Trophoblast cell (in vitro differentiated cells and primary cell): ENCODE measurements at regions not wholly inside any gene's neighbourhood (a gene's known extent, or its start where the extent isn't known, plus 50 kb on each side); places are given as distances from the start of the nearest gene placed in this dataset.

Source experiments
- DNase-seq, 2 donors: peaks; one replicate each; pipeline ENCODE4 v3.0.0-alpha.2; 2016
- H2AFZ ChIP-seq: 2 replicates; pipeline ENCODE4 v1.6.1; 2013; ENCODE audit warnings: low read length, moderate library complexity, mild to moderate bottlenecking; ENCODE audit not compliant: insufficient read depth, poor library complexity
- H2AK5ac ChIP-seq: 2 replicates; pipeline ENCODE4 v1.6.1; 2013; ENCODE audit warnings: mild to moderate bottlenecking, low read length
- H2BK120ac ChIP-seq: 2 replicates; pipeline ENCODE4 v1.6.1; 2013; ENCODE audit warnings: low read length, mild to moderate bottlenecking, moderate library complexity; ENCODE audit not compliant: insufficient read depth, poor library complexity
- H2BK12ac ChIP-seq: 2 replicates; pipeline ENCODE4 v1.6.1; 2013; ENCODE audit warnings: mild to moderate bottlenecking, low read length, moderate library complexity
- H2BK5ac ChIP-seq: 2 replicates; pipeline ENCODE4 v1.6.1; 2013; ENCODE audit warnings: low read length, low read depth, moderate library complexity, mild to moderate bottlenecking; ENCODE audit not compliant: poor library complexity
- H3K14ac ChIP-seq: 2 replicates; pipeline ENCODE4 v1.6.1; 2013; ENCODE audit warnings: mild to moderate bottlenecking, low read length
- H3K18ac ChIP-seq: 2 replicates; pipeline ENCODE4 v1.6.1; 2013; ENCODE audit warnings: mild to moderate bottlenecking, low read length
- H3K23ac ChIP-seq: 2 replicates; pipeline ENCODE4 v1.6.1; 2013; ENCODE audit warnings: low read length
- H3K27ac ChIP-seq: 2 replicates; pipeline ENCODE4 v1.5.1; 2013; ENCODE audit warnings: low read depth, mild to moderate bottlenecking, inconsistent platforms, low read length, moderate library complexity
- H3K27me3 ChIP-seq: 2 replicates; pipeline ENCODE4 v1.6.1; 2013; ENCODE audit warnings: inconsistent platforms, mild to moderate bottlenecking, low read length, moderate library complexity; ENCODE audit not compliant: insufficient read depth
- H3K36me3 ChIP-seq, 2 experiments: 1 replicate in 1 of 2; 2 replicates in 1 of 2; pipeline ENCODE4 v1.6.1; 2013; ENCODE audit warnings: low read length in 2 of 2, mild to moderate bottlenecking in 2 of 2, moderate library complexity in 1 of 2; ENCODE audit not compliant: insufficient read depth in 2 of 2, control insufficient read depth in 1 of 2
- H3K4ac ChIP-seq: 2 replicates; pipeline ENCODE4 v1.6.1; 2013; ENCODE audit warnings: low read depth, mild to moderate bottlenecking, low read length, moderate library complexity
- H3K4me1 ChIP-seq, 2 experiments: 1 replicate in 1 of 2; 2 replicates in 1 of 2; pipeline ENCODE4 v1.6.1; 2013; ENCODE audit warnings: low read length in 2 of 2, mild to moderate bottlenecking in 2 of 2, moderate library complexity in 1 of 2; ENCODE audit not compliant: insufficient read depth in 2 of 2, control insufficient read depth in 1 of 2
- H3K4me2 ChIP-seq: 2 replicates; pipeline ENCODE4 v1.6.1; 2013; ENCODE audit warnings: inconsistent platforms, mild to moderate bottlenecking, low read length, moderate library complexity
- H3K4me3 ChIP-seq: 2 replicates; pipeline ENCODE4 v1.5.1; 2013; ENCODE audit warnings: mild to moderate bottlenecking, low read depth, low read length, inconsistent platforms
- H3K79me1 ChIP-seq: one replicate; pipeline ENCODE4 v1.6.1; 2013; ENCODE audit warnings: low read length
- H3K79me2 ChIP-seq: 2 replicates; pipeline ENCODE4 v1.6.1; 2013; ENCODE audit warnings: low read length, mild to moderate bottlenecking; ENCODE audit not compliant: control insufficient read depth, insufficient read depth, poor library complexity
- H3K9ac ChIP-seq: 2 replicates; pipeline ENCODE4 v1.6.1; 2013; ENCODE audit warnings: mild to moderate bottlenecking, low read length
- H3K9me3 ChIP-seq: 2 replicates; pipeline ENCODE4 v1.6.1; 2013; ENCODE audit warnings: low read depth, mild to moderate bottlenecking, control low read depth, inconsistent platforms, low read length; ENCODE audit not compliant: insufficient read depth
- H4K12ac ChIP-seq: 2 replicates; pipeline ENCODE4 v1.6.1; 2013; ENCODE audit warnings: low read depth, mild to moderate bottlenecking, low read length, moderate library complexity
- H4K8ac ChIP-seq: 2 replicates; pipeline ENCODE4 v1.6.1; 2013; ENCODE audit warnings: low read depth, mild to moderate bottlenecking, low read length, moderate library complexity
- H4K91ac ChIP-seq: one replicate; pipeline ENCODE4 v1.6.1; 2013; ENCODE audit warnings: low read depth, mild to moderate bottlenecking, low read length, moderate library complexity
- WGBS: extraction: QIAGEN DNeasy Blood & Tissue Kit; methylation state at CpG from one replicate; pipeline ENCODE4 v1.1.7; 2013; ENCODE audit warnings: missing lambda C conversion rate; ENCODE audit not compliant: insufficient read length, insufficient coverage; ENCODE audit errors: extremely low coverage; 5-methylcytosine and 5-hydroxymethylcytosine counted together

- whole genome bisulfite sequencing: no CpG with 5 or more reads among the region's 1 CpG
- no peak overlapping the region for H3K27ac ChIP-seq
- H3K4me1 ChIP-seq: no peaks in the 10 kb centered on the region
- no peaks in the 10 kb centered on the region for H3K36me3 ChIP-seq
- H3K4me2 ChIP-seq: no peak overlapping the region
- H2BK12ac ChIP-seq: no peak overlapping the region
- H3K23ac ChIP-seq: no peak overlapping the region
- H3K79me1 ChIP-seq: no peaks in the 10 kb centered on the region
- no peak overlapping the region for H3K4me3 ChIP-seq
- H3K9ac ChIP-seq: no peak overlapping the region
- no peak overlapping the region for H2BK5ac ChIP-seq
- no peak overlapping the region for H2AK5ac ChIP-seq
- H4K8ac ChIP-seq: no peak overlapping the region
- DNase-seq: peak; percentile 59 to 75
- H3K9me3 ChIP-seq: peaks cover 2% of the 10 kb centered on the region
- no peaks in the 10 kb centered on the region for H3K79me2 ChIP-seq
- no peak overlapping the region for H2AFZ ChIP-seq
- H4K12ac ChIP-seq: no peak overlapping the region
- no peaks in the 10 kb centered on the region for H3K27me3 ChIP-seq
- H3K18ac ChIP-seq: no peak overlapping the region
- H3K4ac ChIP-seq: no peak overlapping the region
- H4K91ac ChIP-seq: no peak overlapping the region
- no peak overlapping the region for H3K14ac ChIP-seq
- H2BK120ac ChIP-seq: no peak overlapping the region
Observed at GRCh38 chr9:2341956-2342355, 279.6 kb upstream of the VLDLR start.

- Histone ChIP-seq H3K4ac (no peak overlapping the region), H3K18ac (no peak overlapping the region)
- no CpG with 5 or more reads among the region's 3 CpGs for WGBS
Observed at GRCh38 chr9:2343756-2344155, 277.8 kb upstream of the VLDLR start.

GRCh38 chr9:2344436-2344835, 277.2 kb upstream of the VLDLR start:
- H4K91ac ChIP-seq: no peak overlapping the region
- no peak overlapping the region for H2BK12ac ChIP-seq
- no peak overlapping the region for H3K4me3 ChIP-seq
- H3K23ac ChIP-seq: no peak overlapping the region
- no peak overlapping the region for H2BK120ac ChIP-seq
- H3K4me1 ChIP-seq: no peaks in the 10 kb centered on the region
- DNase-seq: peak in 1 of 2 donors; percentile 82
- H3K4me2 ChIP-seq: no peak overlapping the region
- no peak overlapping the region for H3K9ac ChIP-seq
- no peak overlapping the region for H4K8ac ChIP-seq
- H3K79me2 ChIP-seq: no peaks in the 10 kb centered on the region
- no peak overlapping the region for H4K12ac ChIP-seq
- H3K27me3 ChIP-seq: no peaks in the 10 kb centered on the region
- H2AFZ ChIP-seq: no peak overlapping the region
- no peak overlapping the region for H2AK5ac ChIP-seq
- H3K79me1 ChIP-seq: no peaks in the 10 kb centered on the region
- H3K14ac ChIP-seq: no peak overlapping the region
- no peak overlapping the region for H3K18ac ChIP-seq
- no peak overlapping the region for H3K4ac ChIP-seq
- peaks cover 2% of the 10 kb centered on the region for H3K9me3 ChIP-seq
- no peak overlapping the region for H2BK5ac ChIP-seq
- H3K27ac ChIP-seq: no peak overlapping the region
- no peaks in the 10 kb centered on the region for H3K36me3 ChIP-seq
- WGBS: no CpG with 5 or more reads among the region's 2 CpGs

More at GRCh38 chr9:2343756-2344155, 277.8 kb upstream of the VLDLR start:
- H4K91ac ChIP-seq: no peak overlapping the region
- H3K4me2 ChIP-seq: no peak overlapping the region
- no peaks in the 10 kb centered on the region for H3K79me1 ChIP-seq
- no peak overlapping the region for H2BK5ac ChIP-seq
- no peak overlapping the region for H3K14ac ChIP-seq
- no peaks in the 10 kb centered on the region for H3K27me3 ChIP-seq
- H4K8ac ChIP-seq: no peak overlapping the region
- no peak overlapping the region for H3K9ac ChIP-seq
- no peaks in the 10 kb centered on the region for H3K36me3 ChIP-seq
- no peak overlapping the region for H3K23ac ChIP-seq
- no peak overlapping the region for H3K27ac ChIP-seq
- H3K9me3 ChIP-seq: peaks cover 2% of the 10 kb centered on the region
- no peak overlapping the region for H2BK12ac ChIP-seq
- DNase-seq: peak; percentile 91 to 92
- H3K4me3 ChIP-seq: no peak overlapping the region
- H3K79me2 ChIP-seq: no peaks in the 10 kb centered on the region
- H2AK5ac ChIP-seq: no peak overlapping the region
- no peak overlapping the region for H4K12ac ChIP-seq
- no peak overlapping the region for H2AFZ ChIP-seq
- no peak overlapping the region for H2BK120ac ChIP-seq
- H3K4me1 ChIP-seq: no peaks in the 10 kb centered on the region

GRCh38 chr9:2345013-2345412, 276.6 kb upstream of the VLDLR start:
- Histone ChIP-seq H3K79me1 (no peaks in the 10 kb centered on the region), H3K4ac (no peak overlapping the region), H3K23ac (no peak overlapping the region), H2BK120ac (no peak overlapping the region), H2AFZ (no peak overlapping the region), H3K4me1 (no peaks in the 10 kb centered on the region), H3K79me2 (no peaks in the 10 kb centered on the region), H3K9ac (no peak overlapping the region), H2BK12ac (no peak overlapping the region), H4K8ac (no peak overlapping the region), H3K18ac (no peak overlapping the region), H3K4me2 (no peak overlapping the region), H2BK5ac (no peak overlapping the region), H2AK5ac (no peak overlapping the region), H3K27me3 (no peaks in the 10 kb centered on the region), H3K36me3 (no peaks in the 10 kb centered on the region), H4K91ac (no peak overlapping the region), H4K12ac (no peak overlapping the region), H3K4me3 (peak overlapping the region; percentile 56), H3K27ac (no peak overlapping the region), H3K14ac (no peak overlapping the region), H3K9me3 (peaks cover 2% of the 10 kb centered on the region)
- no peak for DNase-seq
- no CpG with 5 or more reads among the region's 4 CpGs for WGBS
